Breast epithelium (tissue), 4 donors: ENCODE measurements at regions not wholly inside any gene's neighbourhood (a gene's known extent, or its start where the extent isn't known, plus 50 kb on each side); places are given as distances from the start of the nearest gene placed in this dataset.
"Not testable (repeated sequence)": the region's sequence is repeated elsewhere in the genome, so short reads cannot be mapped to it uniquely, and the experiment has no call there.

Experiments used
- DNase-seq, 2 donors: peaks; one replicate each; pipeline ENCODE4 v3.0.0-alpha.2; 2019; ENCODE audit warnings: low spot score in 2 of 2
- H3K27ac ChIP-seq, 2 donors: fragments of 200-600 bp; sonication (generic) in 1 of 2; one replicate each; pipeline ENCODE4 v1.5.1; 2016 to 2019; ENCODE audit warnings: mild to moderate bottlenecking in 1 of 2
- H3K27me3 ChIP-seq, 2 donors: fragments of 200-600 bp; sonication (generic) in 1 of 2; one replicate each; pipeline versions ENCODE4 v1.5.1 to v1.6.0; 2017 to 2019; ENCODE audit warnings: control low read depth in 1 of 2, mild to moderate bottlenecking in 1 of 2
- H3K36me3 ChIP-seq: fragments of 200-600 bp; one replicate; pipeline ENCODE4 v1.5.1; 2019
- H3K4me1 ChIP-seq, 2 donors: fragments of 200-600 bp; sonication (generic); one replicate each; pipeline ENCODE4 v1.5.1; 2016 to 2019; ENCODE audit warnings: control low read depth in 1 of 2
- H3K4me3 ChIP-seq, 3 donors: fragments of 200-600 bp; sonication (generic); 1 replicate in 2 of 3; 2 replicates in 1 of 3; pipeline ENCODE4 v1.5.1; 2016 to 2019; ENCODE audit warnings: mild to moderate bottlenecking in 3 of 3, moderate library complexity in 2 of 3
- H3K9me3 ChIP-seq, 2 donors: fragments of 200-600 bp; sonication (generic) in 1 of 2; one replicate each; pipeline ENCODE4 v1.5.1; 2016 to 2019; ENCODE audit warnings: control low read depth in 1 of 2
- POLR2A ChIP-seq: fragments of 450-650 bp; IDR thresholded peaks from one replicate; pipeline ENCODE4 v1.6.1; 2016; ENCODE audit warnings: antibody characterized with exemption, mild to moderate bottlenecking, moderate library complexity
- POLR2AphosphoS5 ChIP-seq, 3 donors: sonication (generic); formaldehyde crosslinking; IDR thresholded peaks; one replicate each; pipeline ENCODE4 v1.6.1; 2017; ENCODE audit warnings: antibody characterized with exemption in 3 of 3
- intact Hi-C: fragments of 100-400 bp; cut with DNase I; formaldehyde crosslinking; loops from one replicate; pipeline ENCODE4 v1.15.1; 2023; ENCODE audit warnings: low total_unique reads
- TF ChIP-seq, protein P1 (sequence below), 3 donors: fragments of 450-650 bp; IDR thresholded peaks; one replicate each; pipeline ENCODE4 v1.5.1; 2016 to 2017; ENCODE audit warnings: antibody characterized with exemption in 3 of 3, mild to moderate bottlenecking in 3 of 3, moderate library complexity in 3 of 3

DNA sequence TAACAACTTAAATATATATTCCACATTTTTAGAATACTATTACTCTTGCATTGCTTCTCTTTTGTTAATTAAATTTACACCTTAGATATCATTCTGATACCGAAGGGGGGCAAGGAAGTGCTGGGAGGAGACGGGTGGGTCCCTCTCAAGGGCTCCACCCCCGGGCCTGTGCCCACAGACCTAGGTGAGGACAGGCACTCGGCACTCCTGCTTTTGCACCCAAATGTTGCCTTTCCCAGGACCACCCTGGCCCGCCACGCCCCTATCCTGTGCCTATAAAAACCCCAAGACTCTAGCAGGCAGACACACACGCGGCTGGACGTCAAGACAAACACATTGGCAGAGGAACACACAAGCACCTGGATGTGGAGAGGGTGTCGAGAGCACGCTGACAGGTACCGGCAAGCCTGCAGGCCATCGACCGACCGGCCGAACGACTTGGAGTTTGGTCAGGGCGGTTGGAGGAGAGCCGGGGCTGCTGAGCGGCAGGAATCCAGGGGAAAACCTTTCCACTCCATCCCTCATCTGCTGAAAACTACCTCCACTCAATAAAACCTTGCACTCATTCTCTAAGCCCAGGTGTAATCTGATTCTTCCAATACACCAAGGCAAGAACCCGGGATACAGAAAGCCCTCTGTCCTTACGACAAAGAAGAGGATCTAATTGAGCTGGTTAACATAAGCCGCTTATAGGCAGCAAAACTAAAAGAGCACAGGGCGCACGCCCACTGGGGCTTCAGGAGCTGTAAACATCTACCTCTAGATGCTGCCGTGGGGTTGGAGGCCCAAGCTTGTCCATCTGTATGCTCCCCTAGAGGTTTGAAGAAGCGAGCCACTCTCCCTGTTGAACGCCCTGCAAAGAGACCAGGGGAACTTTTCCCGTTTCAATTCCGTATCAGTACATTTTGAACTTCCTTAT is 197.4 kb upstream of the PRSS16 start:
- H3K27ac ChIP-seq = no peak overlapping the region
- no peaks in the 10 kb centered on the region for H3K4me1 ChIP-seq
- no peak for TF ChIP-seq POLR2AphosphoS5 (IDR thresholded peaks at IDR 0.05)
- TF ChIP-seq, protein P1, sequence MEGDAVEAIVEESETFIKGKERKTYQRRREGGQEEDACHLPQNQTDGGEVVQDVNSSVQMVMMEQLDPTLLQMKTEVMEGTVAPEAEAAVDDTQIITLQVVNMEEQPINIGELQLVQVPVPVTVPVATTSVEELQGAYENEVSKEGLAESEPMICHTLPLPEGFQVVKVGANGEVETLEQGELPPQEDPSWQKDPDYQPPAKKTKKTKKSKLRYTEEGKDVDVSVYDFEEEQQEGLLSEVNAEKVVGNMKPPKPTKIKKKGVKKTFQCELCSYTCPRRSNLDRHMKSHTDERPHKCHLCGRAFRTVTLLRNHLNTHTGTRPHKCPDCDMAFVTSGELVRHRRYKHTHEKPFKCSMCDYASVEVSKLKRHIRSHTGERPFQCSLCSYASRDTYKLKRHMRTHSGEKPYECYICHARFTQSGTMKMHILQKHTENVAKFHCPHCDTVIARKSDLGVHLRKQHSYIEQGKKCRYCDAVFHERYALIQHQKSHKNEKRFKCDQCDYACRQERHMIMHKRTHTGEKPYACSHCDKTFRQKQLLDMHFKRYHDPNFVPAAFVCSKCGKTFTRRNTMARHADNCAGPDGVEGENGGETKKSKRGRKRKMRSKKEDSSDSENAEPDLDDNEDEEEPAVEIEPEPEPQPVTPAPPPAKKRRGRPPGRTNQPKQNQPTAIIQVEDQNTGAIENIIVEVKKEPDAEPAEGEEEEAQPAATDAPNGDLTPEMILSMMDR (IDR thresholded peaks at IDR 0.05) = no peak
- no peak for TF ChIP-seq POLR2A
- no peak overlapping the region for H3K4me3 ChIP-seq
- intact Hi-C loops = no loop called here
- H3K9me3 ChIP-seq = peaks cover 0 to 5% of the 10 kb centered on the region in 2 donors
- peak in 1 of 2 donors; percentile 62 for DNase-seq
- no peaks in the 10 kb centered on the region for H3K27me3 ChIP-seq
- H3K36me3 ChIP-seq = no peaks in the 10 kb centered on the region

DNA sequence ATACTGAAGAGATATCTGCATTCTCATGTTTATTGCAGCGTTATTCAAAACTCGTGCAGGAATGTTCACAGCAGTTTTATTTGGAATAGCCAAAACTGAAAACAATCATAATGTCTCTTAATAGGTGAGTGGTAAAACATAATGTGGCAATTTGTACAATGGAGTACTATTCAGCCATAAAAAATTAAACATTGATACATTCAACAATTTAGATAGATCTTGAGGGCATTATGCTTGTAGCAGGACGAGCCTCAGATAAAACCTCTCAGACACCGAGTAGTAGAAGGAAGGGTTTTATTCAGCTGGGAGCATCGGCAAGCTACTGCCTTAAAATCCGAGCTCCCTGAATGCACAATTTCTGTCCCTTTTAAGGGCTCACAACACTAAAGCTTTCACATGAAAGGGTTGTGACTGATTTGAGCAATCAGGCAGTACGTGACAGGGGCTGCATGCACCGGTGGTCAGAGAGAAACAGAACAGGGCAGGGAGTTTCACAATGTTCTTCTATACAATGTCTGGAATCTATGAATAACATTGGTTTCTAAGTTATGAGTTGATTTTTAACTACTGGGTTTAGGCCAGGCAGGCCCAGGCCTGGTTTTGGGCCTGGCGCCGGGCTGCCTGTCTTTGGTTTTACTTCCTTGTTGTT is 195.3 kb upstream of the PRSS16 start:
- DNase-seq, H3K27me3 ChIP-seq, H3K9me3 ChIP-seq, H3K36me3 ChIP-seq, H3K4me3 ChIP-seq, intact Hi-C loops, H3K27ac ChIP-seq, H3K4me1 ChIP-seq: not testable (repeated sequence)

DNA sequence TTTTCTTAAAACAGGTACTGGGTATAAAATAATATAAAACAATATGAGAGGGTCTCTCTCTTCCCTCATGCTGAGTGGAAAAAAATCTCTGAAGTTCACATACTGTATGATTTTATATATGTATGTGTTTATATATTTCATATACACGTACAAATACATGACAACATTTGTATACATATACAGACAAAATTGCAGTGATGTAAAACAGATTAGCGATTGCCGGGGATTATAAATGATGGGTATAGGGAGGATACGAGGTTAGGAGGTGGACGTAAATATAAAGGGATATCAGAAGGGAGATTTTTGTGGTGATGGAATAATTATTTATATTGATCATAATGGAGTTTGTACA is 194.8 kb upstream of the PRSS16 start:
- no peaks in the 10 kb centered on the region for H3K36me3 ChIP-seq
- no peaks in the 10 kb centered on the region for H3K4me1 ChIP-seq
- intact Hi-C loops = no loop called here
- DNase-seq = no peak
- H3K4me3 ChIP-seq = no peak overlapping the region
- no peak for TF ChIP-seq POLR2AphosphoS5 (IDR thresholded peaks at IDR 0.05)
- TF ChIP-seq, protein P1 (IDR thresholded peaks at IDR 0.05) = no peak
- H3K27ac ChIP-seq = no peak overlapping the region
- no peaks in the 10 kb centered on the region for H3K9me3 ChIP-seq
- H3K27me3 ChIP-seq = no peaks in the 10 kb centered on the region

DNA sequence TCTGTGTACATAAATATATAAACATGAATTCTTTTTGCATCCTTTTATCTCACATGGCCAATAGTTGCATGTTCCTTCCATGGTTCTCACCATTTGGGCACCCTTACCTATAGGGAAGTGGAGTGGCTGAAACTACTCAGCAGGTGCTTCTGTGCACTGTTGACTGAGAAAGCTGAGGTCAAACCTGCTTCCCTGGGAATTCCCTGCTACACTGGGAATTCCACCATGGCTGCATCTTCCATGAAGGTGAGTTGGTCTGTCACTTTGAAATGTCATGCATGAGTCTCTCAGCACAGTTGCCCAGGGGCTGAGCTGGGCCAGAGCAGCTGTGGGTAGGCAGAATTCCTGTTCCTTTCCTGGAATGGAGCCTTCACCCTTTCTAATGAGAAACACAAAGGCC is 193.8 kb upstream of the PRSS16 start:
- Histone ChIP-seq H3K36me3 (no peaks in the 10 kb centered on the region), H3K4me3 (no peak overlapping the region), H3K4me1 (no peaks in the 10 kb centered on the region), H3K27me3 (no peaks in the 10 kb centered on the region), H3K9me3 (no peaks in the 10 kb centered on the region), H3K27ac (no peak overlapping the region)
- no peak for DNase-seq
- no peak for TF ChIP-seq POLR2A
- no peak for TF ChIP-seq POLR2AphosphoS5 (IDR thresholded peaks at IDR 0.05)
- TF ChIP-seq, protein P1 (IDR thresholded peaks at IDR 0.05) = no peak
- intact Hi-C loops = no loop called here

DNA sequence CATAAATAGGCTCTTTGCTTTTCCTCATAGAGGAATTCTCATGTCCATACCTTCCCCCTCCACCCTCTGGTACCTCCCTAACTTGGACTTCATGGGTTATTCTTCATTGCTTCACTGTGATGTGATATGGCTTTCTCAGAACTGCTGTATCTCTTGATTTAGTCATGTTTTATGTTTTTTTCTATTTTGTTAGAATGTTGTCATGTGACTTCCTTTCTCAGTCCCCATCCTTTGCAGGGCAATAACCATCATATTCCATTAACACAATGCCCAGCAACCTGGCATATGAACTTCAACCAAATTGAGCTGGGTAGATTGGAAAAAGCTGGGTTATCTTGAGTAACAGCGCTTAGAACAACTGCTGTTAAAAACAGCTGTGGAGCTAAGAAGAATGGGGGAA is 190.9 kb upstream of the PRSS16 start:
- Histone ChIP-seq H3K27me3 (no peaks in the 10 kb centered on the region), H3K27ac (no peak overlapping the region), H3K9me3 (no peaks in the 10 kb centered on the region), H3K36me3 (no peaks in the 10 kb centered on the region), H3K4me3 (no peak overlapping the region), H3K4me1 (no peaks in the 10 kb centered on the region)
- TF ChIP-seq POLR2A (no peak), POLR2AphosphoS5 (IDR thresholded peaks at IDR 0.05) (no peak)
- TF ChIP-seq, protein P1 (IDR thresholded peaks at IDR 0.05) = no peak
- intact Hi-C loops = no loop called here
- no peak for DNase-seq
